Caco-2 (cell line): ENCODE measurements at regions not wholly inside any gene's neighbourhood (a gene's known extent, or its start where the extent isn't known, plus 50 kb on each side); places are given as distances from the start of the nearest gene placed in this dataset.

Source experiments
- BruUV-seq: library from RNA; stranded (reverse); fragments of 400-500 nt; replicated peaks from 2 replicates; lab custom pipeline; 2021; lab: Mats Ljungman, UMichigan
- CTCF ChIA-PET: fragments of 300-600 bp; sonication (Branson Sonifier 250); formaldehyde crosslinking; loops from one replicate; lab custom pipeline; 2022; ENCODE audit warnings: antibody characterized with exemption; lab: Charles Lee
- POLR2A ChIA-PET: fragments of 300-600 bp; sonication (Branson Sonifier 250); formaldehyde crosslinking; loops from one replicate; lab custom pipeline; 2022; ENCODE audit warnings: antibody characterized with exemption; lab: Charles Lee
- DNase-seq, 2 experiments: peaks; one replicate each; pipeline versions ENCODE4 v3.0.0 to v3.0.0-alpha.2; 2020 to 2022
- H3K27me3 ChIP-seq: replicated peaks from 2 replicates; pipeline ENCODE4 v1.6.0; 2011; ENCODE audit warnings: low read length; ENCODE audit not compliant: control insufficient read depth, insufficient read depth
- H3K36me3 ChIP-seq: 2 replicates; pipeline ENCODE4 v1.5.1; 2011; ENCODE audit warnings: low read length; ENCODE audit not compliant: control insufficient read depth, insufficient read depth
- H3K4me1 ChIP-seq: fragments of 250-450 bp; sonication (Bioruptor Pico); 2 replicates; pipeline ENCODE4 v1.5.1; 2020; ENCODE audit warnings: mild to moderate bottlenecking
- H3K4me3 ChIP-seq: 2 replicates; pipeline ENCODE4 v1.5.1; 2011; ENCODE audit warnings: low read depth, mild to moderate bottlenecking, control low read depth, low read length
- H3K9me3 ChIP-seq: fragments of 250-450 bp; sonication (Bioruptor Pico); 2 replicates; pipeline ENCODE4 v1.5.1; 2020; ENCODE audit warnings: mild to moderate bottlenecking, moderate library complexity
- H3K27ac Mint-ChIP-seq: one replicate; pipeline ENCODE4 v1.8.0; 2022; ENCODE audit warnings: mixed read lengths; ENCODE audit not compliant: unreplicated experiment
- H3K27me3 Mint-ChIP-seq: one replicate; pipeline ENCODE4 v1.8.0; 2022; ENCODE audit warnings: mixed read lengths; ENCODE audit not compliant: insufficient read depth, unreplicated experiment
- H3K36me3 Mint-ChIP-seq: one replicate; pipeline ENCODE4 v1.8.0; 2022; ENCODE audit warnings: mild to moderate bottlenecking, mixed read lengths; ENCODE audit not compliant: insufficient read depth, unreplicated experiment
- H3K4me1 Mint-ChIP-seq: one replicate; pipeline ENCODE4 v1.8.0; 2022; ENCODE audit warnings: low read depth, mixed read lengths; ENCODE audit not compliant: unreplicated experiment
- H3K4me3 Mint-ChIP-seq: one replicate; pipeline ENCODE4 v1.8.0; 2022; ENCODE audit warnings: mild to moderate bottlenecking, moderate library complexity, mixed read lengths; ENCODE audit not compliant: unreplicated experiment
- H3K9me3 Mint-ChIP-seq: one replicate; pipeline ENCODE4 v1.8.0; 2022; ENCODE audit warnings: mixed read lengths; ENCODE audit not compliant: unreplicated experiment
- CTCF ChIP-seq, 2 experiments: fragments of 200-600 bp in 1 of 2; IDR thresholded peaks; 1 replicate in 1 of 2; 2 replicates in 1 of 2; pipeline versions ENCODE4 v1.5.1 to v1.8.0; 2011 to 2022; ENCODE audit warnings: antibody characterized with exemption in 1 of 2, control low read depth in 1 of 2, inconsistent platforms in 1 of 2, low read depth in 1 of 2, low read length in 1 of 2, mild to moderate bottlenecking in 1 of 2, moderate library complexity in 1 of 2; ENCODE audit not compliant: insufficient read depth in 1 of 2, severe bottlenecking in 1 of 2, unreplicated experiment in 1 of 2
- intact Hi-C: fragments of 100-400 bp; cut with micrococcal nuclease; formaldehyde crosslinking; loops from one replicate; pipeline ENCODE4 v1.10.0; 2022; ENCODE audit not compliant: unreplicated experiment

DNA sequence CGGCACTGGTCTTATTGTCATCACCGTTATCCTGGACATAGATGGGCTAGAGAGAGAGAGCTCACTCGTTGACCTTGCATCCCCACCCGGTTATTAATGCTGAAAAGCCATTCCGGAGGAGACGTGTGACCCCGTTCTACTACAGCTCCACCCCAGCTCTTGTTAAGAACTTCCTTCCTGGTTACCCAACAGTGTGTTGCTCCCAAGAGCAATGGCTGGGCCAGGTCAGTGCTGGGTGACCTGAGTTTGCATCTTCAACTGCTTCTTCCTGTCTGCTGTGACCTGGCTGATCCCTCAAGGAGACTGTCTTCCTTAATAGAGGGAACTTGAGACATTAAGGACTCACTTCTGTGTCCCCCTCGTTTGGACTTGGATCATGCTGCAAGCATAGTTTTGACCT, 96.1 kb upstream of the SDK2 start:
- H3K36me3 ChIP-seq, result no peaks in the 10 kb centered on the region
- Mint-ChIP-seq H3K4me1 (peaks cover 8% of the 10 kb centered on the region), H3K36me3 (no peaks in the 10 kb centered on the region), H3K9me3 (no peaks in the 10 kb centered on the region), H3K27me3 (no peaks in the 10 kb centered on the region), H3K27ac (no peak overlapping the region), H3K4me3 (no peak overlapping the region)
- no peak for TF ChIP-seq CTCF (IDR thresholded peaks at IDR 0.05; ENCODE audit: insufficient read depth in 1 of 2, low read depth in 1 of 2, low read length in 1 of 2, severe bottlenecking in 1 of 2, unreplicated experiment in 1 of 2)
- ChIA-PET POLR2A (no interaction called here), CTCF (no interaction called here)
- no peak overlapping the region for H3K4me3 ChIP-seq
- H3K27me3 ChIP-seq, result no peaks in the 10 kb centered on the region
- H3K4me1 ChIP-seq, result peaks cover 16% of the 10 kb centered on the region
- no TSS peak for BruUV-seq
- DNase-seq, result no peak
- intact Hi-C loops, result no loop called here
- no peaks in the 10 kb centered on the region for H3K9me3 ChIP-seq

DNA sequence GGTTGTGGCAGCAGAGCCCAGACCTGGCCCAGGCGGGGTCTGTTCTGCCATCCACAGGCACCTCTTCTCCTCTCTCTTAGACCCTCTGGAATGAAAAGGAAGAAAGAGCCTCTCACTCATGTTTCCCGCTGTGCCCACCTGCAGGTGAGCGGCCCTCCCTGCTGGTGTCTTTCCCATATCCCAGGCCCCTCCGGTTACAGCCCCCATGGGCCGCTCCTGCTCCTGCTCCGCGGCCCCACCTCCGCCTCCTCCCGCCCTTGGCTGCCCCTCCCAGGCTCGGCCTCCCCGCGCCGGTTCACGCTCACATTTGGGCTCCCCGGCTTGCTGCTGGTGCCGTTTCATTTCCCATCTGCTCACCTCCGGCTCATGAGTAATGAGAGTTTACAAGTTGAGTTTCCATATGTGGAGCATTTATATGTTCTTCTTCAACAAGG, 98.7 kb upstream of the SDK2 start:
- intact Hi-C loops, result no loop called here
- Mint-ChIP-seq H3K4me1 (peaks cover 8% of the 10 kb centered on the region), H3K9me3 (no peaks in the 10 kb centered on the region), H3K27ac (no peak overlapping the region), H3K27me3 (no peaks in the 10 kb centered on the region), H3K36me3 (no peaks in the 10 kb centered on the region), H3K4me3 (no peak overlapping the region)
- Histone ChIP-seq H3K4me3 (no peak overlapping the region), H3K4me1 (peaks cover 16% of the 10 kb centered on the region), H3K9me3 (no peaks in the 10 kb centered on the region), H3K27me3 (no peaks in the 10 kb centered on the region; the same call in 1 of the 2 replicates), H3K36me3 (no peaks in the 10 kb centered on the region)
- ChIA-PET POLR2A (no interaction called here), CTCF (no interaction called here)
- BruUV-seq, result no TSS peak
- no peak for DNase-seq
- no peak for TF ChIP-seq CTCF (IDR thresholded peaks at IDR 0.05; ENCODE audit: insufficient read depth in 1 of 2, low read depth in 1 of 2, low read length in 1 of 2, severe bottlenecking in 1 of 2, unreplicated experiment in 1 of 2)

DNA sequence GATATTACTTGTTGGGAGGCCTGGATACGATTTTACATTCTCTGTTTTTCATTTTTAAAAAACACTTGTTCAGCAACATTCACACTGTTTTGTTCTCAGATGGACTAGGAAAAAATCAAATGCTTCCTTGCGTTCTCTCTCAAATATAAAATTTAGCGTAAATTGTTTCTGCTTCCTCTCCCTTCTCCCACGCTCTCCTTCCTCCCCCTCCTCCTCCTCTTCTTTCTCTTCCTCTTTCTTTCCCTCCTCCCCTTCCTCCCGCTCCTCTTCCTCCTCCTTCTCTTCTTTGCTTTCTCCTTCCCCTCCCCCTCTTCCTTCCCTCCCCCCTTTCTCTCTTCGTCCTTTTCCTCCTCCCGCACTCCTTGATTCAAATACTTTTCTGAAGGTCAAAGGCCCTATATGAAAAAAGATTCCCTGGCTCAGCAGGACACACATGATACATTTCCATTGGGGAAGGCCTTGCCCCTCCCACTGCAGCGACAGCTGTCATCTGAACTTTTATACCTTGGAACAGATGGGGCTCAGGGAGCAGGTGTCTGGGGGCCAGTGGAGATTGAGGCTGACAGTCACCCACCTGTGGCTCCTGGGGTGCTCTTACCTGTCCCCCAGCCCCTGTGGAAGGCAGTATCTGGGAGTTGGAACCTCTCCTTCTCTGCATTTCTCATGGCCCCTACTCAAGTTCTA, 99.4 kb upstream of the SDK2 start:
- Mint-ChIP-seq H3K36me3 (no peaks in the 10 kb centered on the region), H3K27me3 (no peaks in the 10 kb centered on the region), H3K27ac (no peak overlapping the region), H3K9me3 (no peaks in the 10 kb centered on the region), H3K4me1 (peaks cover 5% of the 10 kb centered on the region), H3K4me3 (no peak overlapping the region)
- DNase-seq, result no peak
- Histone ChIP-seq H3K4me3 (no peak overlapping the region), H3K36me3 (no peaks in the 10 kb centered on the region), H3K27me3 (no peaks in the 10 kb centered on the region; the same call in 1 of the 2 replicates), H3K4me1 (peaks cover 13% of the 10 kb centered on the region), H3K9me3 (no peaks in the 10 kb centered on the region)
- ChIA-PET POLR2A (no interaction called here), CTCF (no interaction called here)
- intact Hi-C loops, result no loop called here
- TF ChIP-seq CTCF (IDR thresholded peaks at IDR 0.05; ENCODE audit: insufficient read depth in 1 of 2, low read depth in 1 of 2, low read length in 1 of 2, severe bottlenecking in 1 of 2, unreplicated experiment in 1 of 2), result no peak
- BruUV-seq, result no TSS peak
